Gastroesophageal sphincter (tissue), 4 donors: ENCODE measurements at regions not wholly inside any gene's neighbourhood (a gene's known extent, or its start where the extent isn't known, plus 50 kb on each side); places are given as distances from the start of the nearest gene placed in this dataset.

ENCODE experiments used
- ATAC-seq: fragments of 150-250 bp; one replicate; pipeline ENCODE4 v1.9.1; 2016; ENCODE audit warnings: mild to moderate bottlenecking, moderate library complexity
- H3K27ac ChIP-seq, 4 donors: fragments of 200-600 bp; sonication (generic) in 3 of 4; 1 replicate in 3 of 4; 2 replicates in 1 of 4; pipeline ENCODE4 v1.5.1; 2016 to 2019
- H3K27me3 ChIP-seq: fragments of 200-600 bp; sonication (generic); one replicate; pipeline ENCODE4 v1.5.1; 2019
- H3K36me3 ChIP-seq, 2 donors: fragments of 200-600 bp; sonication (generic); one replicate each; pipeline ENCODE4 v1.5.1; 2019; ENCODE audit warnings: control low read depth in 1 of 2
- H3K4me1 ChIP-seq, 3 donors: fragments of 200-600 bp; sonication (generic); 1 replicate in 2 of 3; 2 replicates in 1 of 3; pipeline ENCODE4 v1.5.1; 2016 to 2019; ENCODE audit warnings: control low read depth in 2 of 3
- H3K4me3 ChIP-seq, 2 donors: fragments of 200-600 bp; sonication (generic); one replicate each; pipeline ENCODE4 v1.5.1; 2019; ENCODE audit warnings: mild to moderate bottlenecking in 1 of 2, moderate library complexity in 1 of 2
- H3K9me3 ChIP-seq, 3 donors: fragments of 200-600 bp; sonication (generic); one replicate each; pipeline ENCODE4 v1.5.1; 2017 to 2019; ENCODE audit warnings: control low read depth in 2 of 3
- CTCF ChIP-seq, 4 experiments: fragments of 200-600 bp in 2 of 4; fragments of 450-650 bp in 2 of 4; sonication (generic) in 1 of 4; IDR thresholded peaks; one replicate each; pipeline ENCODE4 v1.5.1; 2017 to 2019; ENCODE audit warnings: antibody characterized with exemption in 4 of 4, mild to moderate bottlenecking in 2 of 4, moderate library complexity in 2 of 4
- EP300 ChIP-seq: sonication (generic); formaldehyde crosslinking; IDR thresholded peaks from one replicate; pipeline ENCODE4 v1.6.1; 2017; ENCODE audit warnings: antibody characterized with exemption, mild to moderate bottlenecking
- POLR2A ChIP-seq, 2 donors: fragments of 450-650 bp; IDR thresholded peaks; one replicate each; pipeline ENCODE4 v1.6.1; 2017; ENCODE audit warnings: antibody characterized with exemption in 2 of 2, mild to moderate bottlenecking in 2 of 2, moderate library complexity in 1 of 2
- POLR2AphosphoS5 ChIP-seq: sonication (generic); formaldehyde crosslinking; IDR thresholded peaks from one replicate; pipeline ENCODE4 v1.6.1; 2017; ENCODE audit warnings: antibody characterized with exemption
- WGBS, 2 donors: methylation state at CpG; one replicate each; pipeline ENCODE4 v1.1.5; 2018; ENCODE audit warnings: low coverage in 1 of 2; 5-methylcytosine and 5-hydroxymethylcytosine counted together

- H3K27ac ChIP-seq = no peak overlapping the region
- 67 to 75% methylated on average over 4 to 9 of the region's 9 CpGs for WGBS, 2 donors
Observed at GRCh38 chr11:56890584-56891305, 98.0 kb upstream of the OR5AK2 start.

GRCh38 chr11:56889986-56890385 is 98.7 kb upstream of the OR5AK2 start:
- Histone ChIP-seq H3K4me1 (peaks cover 0 to 3% (median 0%) of the 10 kb centered on the region in 3 donors), H3K27ac (no peak overlapping the region), H3K36me3 (no peaks in the 10 kb centered on the region), H3K27me3 (peaks cover 14% of the 10 kb centered on the region), H3K9me3 (no peaks in the 10 kb centered on the region), H3K4me3 (no peak overlapping the region)
- TF ChIP-seq CTCF (IDR thresholded peaks at IDR 0.05) = no peak
- no peak for TF ChIP-seq POLR2A (IDR thresholded peaks at IDR 0.05)
- TF ChIP-seq EP300 = no peak
- no peak for TF ChIP-seq POLR2AphosphoS5
- no peak for ATAC-seq
- 52 to 63% methylated on average over 2 to 4 of the region's 4 CpGs for WGBS, 2 donors

More at GRCh38 chr11:56890584-56891305, 98.0 kb upstream of the OR5AK2 start:
- H3K27me3 ChIP-seq = peaks cover 14% of the 10 kb centered on the region
- no peak for ATAC-seq
- H3K9me3 ChIP-seq = no peaks in the 10 kb centered on the region
- H3K4me1 ChIP-seq = no peaks in the 10 kb centered on the region
- TF ChIP-seq CTCF (IDR thresholded peaks at IDR 0.05) (no peak), POLR2AphosphoS5 (no peak), EP300 (no peak), POLR2A (IDR thresholded peaks at IDR 0.05) (no peak)
- no peaks in the 10 kb centered on the region for H3K36me3 ChIP-seq
- no peak overlapping the region for H3K4me3 ChIP-seq

GRCh38 chr11:56887940-56888339 is 100.8 kb upstream of the OR5AK2 start:
- H3K27me3 ChIP-seq = peaks cover 11% of the 10 kb centered on the region
- no peak overlapping the region for H3K27ac ChIP-seq
- 64 to 100% methylated on average over 2 of the region's 3 CpGs for WGBS, 2 donors
- no peaks in the 10 kb centered on the region for H3K36me3 ChIP-seq
- H3K4me3 ChIP-seq = no peak overlapping the region
- no peak for ATAC-seq
- H3K4me1 ChIP-seq = peaks cover 0 to 4% (median 0%) of the 10 kb centered on the region in 3 donors
- H3K9me3 ChIP-seq = no peaks in the 10 kb centered on the region
- no peak for TF ChIP-seq POLR2AphosphoS5
- no peak for TF ChIP-seq CTCF (IDR thresholded peaks at IDR 0.05)
- no peak for TF ChIP-seq POLR2A (IDR thresholded peaks at IDR 0.05)
- TF ChIP-seq EP300 = no peak

GRCh38 chr11:56886455-56886854 is 102.3 kb upstream of the OR5AK2 start:
- no peaks in the 10 kb centered on the region for H3K9me3 ChIP-seq
- H3K27me3 ChIP-seq = peaks cover 14% of the 10 kb centered on the region
- ATAC-seq = no peak

More at GRCh38 chr11:56886455-56886854, 102.3 kb upstream of the OR5AK2 start:
- TF ChIP-seq EP300 (no peak), POLR2AphosphoS5 (no peak), CTCF (IDR thresholded peaks at IDR 0.05) (no peak), POLR2A (IDR thresholded peaks at IDR 0.05) (no peak)
- H3K4me3 ChIP-seq = no peak overlapping the region
- H3K27ac ChIP-seq = no peak overlapping the region
- no peaks in the 10 kb centered on the region for H3K36me3 ChIP-seq
- H3K4me1 ChIP-seq = peaks cover 0 to 4% (median 0%) of the 10 kb centered on the region in 3 donors
- 65 to 69% methylated on average over 5 to 6 of the region's 6 CpGs for WGBS, 2 donors
